ENCODE measurements at regions not wholly inside any gene's neighbourhood (a gene's known extent, or its start where the extent isn't known, plus 50 kb on each side); places are given as distances from the start of the nearest gene placed in this dataset.

DNA sequence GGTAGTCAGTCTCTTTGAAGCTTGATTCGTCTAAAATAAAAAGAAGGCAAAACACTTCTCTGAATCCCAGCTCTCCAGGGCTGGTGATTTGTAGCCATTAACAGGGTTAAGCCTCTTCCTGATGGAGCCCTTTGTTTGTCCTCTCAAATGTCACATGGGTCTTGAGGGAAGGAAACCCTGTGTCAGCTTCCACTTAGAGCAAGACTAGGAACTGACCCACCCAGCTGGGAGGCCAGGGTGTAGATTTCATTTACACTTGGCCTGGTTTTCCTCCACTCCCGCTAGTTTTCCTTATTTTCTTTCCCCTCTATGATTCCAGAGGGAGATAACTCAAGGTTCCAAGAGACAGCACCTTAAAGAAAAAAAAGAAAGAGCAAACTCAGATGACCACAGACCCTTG, 230.5 kb upstream of the EGLN3 start:
- ATAC-seq (no peak), DNase-seq (ENCODE audit: low spot score) (no peak)
- Mint-ChIP-seq H3K27ac (no peak overlapping the region), H3K9me3 (no peaks in the 10 kb centered on the region), H3K4me3 (no peak overlapping the region), H3K27me3 (ENCODE audit: low read depth) (no peaks in the 10 kb centered on the region), H3K4me1 (peaks cover 13% of the 10 kb centered on the region), H3K36me3 (no peaks in the 10 kb centered on the region)
- POLR2A ChIA-PET = no interaction called here
- CTCF ChIA-PET = interaction anchor here (0.7 to 1.9 kb wide), 4 partner anchors 83 to 1621 kb away, joined by 3 to 6 read pairs (median 6); no protein-coding TSS in a partner anchor
- TF ChIP-seq, protein P1, sequence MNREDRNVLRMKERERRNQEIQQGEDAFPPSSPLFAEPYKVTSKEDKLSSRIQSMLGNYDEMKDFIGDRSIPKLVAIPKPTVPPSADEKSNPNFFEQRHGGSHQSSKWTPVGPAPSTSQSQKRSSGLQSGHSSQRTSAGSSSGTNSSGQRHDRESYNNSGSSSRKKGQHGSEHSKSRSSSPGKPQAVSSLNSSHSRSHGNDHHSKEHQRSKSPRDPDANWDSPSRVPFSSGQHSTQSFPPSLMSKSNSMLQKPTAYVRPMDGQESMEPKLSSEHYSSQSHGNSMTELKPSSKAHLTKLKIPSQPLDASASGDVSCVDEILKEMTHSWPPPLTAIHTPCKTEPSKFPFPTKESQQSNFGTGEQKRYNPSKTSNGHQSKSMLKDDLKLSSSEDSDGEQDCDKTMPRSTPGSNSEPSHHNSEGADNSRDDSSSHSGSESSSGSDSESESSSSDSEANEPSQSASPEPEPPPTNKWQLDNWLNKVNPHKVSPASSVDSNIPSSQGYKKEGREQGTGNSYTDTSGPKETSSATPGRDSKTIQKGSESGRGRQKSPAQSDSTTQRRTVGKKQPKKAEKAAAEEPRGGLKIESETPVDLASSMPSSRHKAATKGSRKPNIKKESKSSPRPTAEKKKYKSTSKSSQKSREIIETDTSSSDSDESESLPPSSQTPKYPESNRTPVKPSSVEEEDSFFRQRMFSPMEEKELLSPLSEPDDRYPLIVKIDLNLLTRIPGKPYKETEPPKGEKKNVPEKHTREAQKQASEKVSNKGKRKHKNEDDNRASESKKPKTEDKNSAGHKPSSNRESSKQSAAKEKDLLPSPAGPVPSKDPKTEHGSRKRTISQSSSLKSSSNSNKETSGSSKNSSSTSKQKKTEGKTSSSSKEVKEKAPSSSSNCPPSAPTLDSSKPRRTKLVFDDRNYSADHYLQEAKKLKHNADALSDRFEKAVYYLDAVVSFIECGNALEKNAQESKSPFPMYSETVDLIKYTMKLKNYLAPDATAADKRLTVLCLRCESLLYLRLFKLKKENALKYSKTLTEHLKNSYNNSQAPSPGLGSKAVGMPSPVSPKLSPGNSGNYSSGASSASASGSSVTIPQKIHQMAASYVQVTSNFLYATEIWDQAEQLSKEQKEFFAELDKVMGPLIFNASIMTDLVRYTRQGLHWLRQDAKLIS (CRISPR knock-in tag; IDR thresholded peaks at IDR 0.05; ENCODE audit: borderline replicate concordance) = no peak

DNA sequence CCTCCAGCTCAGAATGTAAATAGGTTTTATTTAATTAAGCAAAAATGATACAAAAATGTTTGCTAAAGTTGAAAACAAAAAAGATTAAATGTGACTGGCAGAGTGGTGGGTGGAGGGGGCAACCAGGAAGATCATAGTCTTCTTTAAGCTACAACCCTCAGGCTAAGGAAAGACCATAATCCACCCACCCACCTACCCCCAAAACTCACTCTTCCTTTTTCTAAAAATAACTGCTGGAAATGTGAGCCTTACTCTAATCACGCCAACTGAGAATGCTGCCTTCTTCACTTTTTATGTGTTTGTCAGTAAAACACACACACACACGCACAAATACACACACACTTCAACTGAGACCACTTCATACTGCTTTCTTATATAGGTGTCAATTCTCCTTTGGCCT, 230.0 kb upstream of the EGLN3 start:
- H3K27me3 Mint-ChIP-seq (ENCODE audit: low read depth) = no peaks in the 10 kb centered on the region
- CTCF ChIA-PET = interaction anchor here (1.2 to 1.9 kb wide), 3 partner anchors 82 to 1621 kb away, joined by 5 to 6 read pairs (median 6); no protein-coding TSS in a partner anchor
- POLR2A ChIA-PET = no interaction called here
- H3K4me1 Mint-ChIP-seq = peaks cover 13% of the 10 kb centered on the region
- no peaks in the 10 kb centered on the region for H3K36me3 Mint-ChIP-seq
- ATAC-seq (no peak), DNase-seq (ENCODE audit: low spot score) (no peak)
- H3K27ac Mint-ChIP-seq = no peak overlapping the region
- no peaks in the 10 kb centered on the region for H3K9me3 Mint-ChIP-seq
- no peak overlapping the region for H3K4me3 Mint-ChIP-seq
- no peak for TF ChIP-seq ZNF121 (CRISPR knock-in tag; IDR thresholded peaks at IDR 0.05)
- no peak for TF ChIP-seq E2F5 (CRISPR knock-in tag; IDR thresholded peaks at IDR 0.05)
- no peak for TF ChIP-seq NFATC4 (CRISPR knock-in tag; IDR thresholded peaks at IDR 0.05)
- no peak for TF ChIP-seq ZBTB21 (CRISPR knock-in tag; IDR thresholded peaks at IDR 0.05; ENCODE audit: borderline replicate concordance)
- TF ChIP-seq ESRRA (CRISPR knock-in tag; IDR thresholded peaks at IDR 0.05; ENCODE audit: borderline replicate concordance) = no peak
- no peak for TF ChIP-seq ATF1 (CRISPR knock-in tag; IDR thresholded peaks at IDR 0.05)
- no peak for TF ChIP-seq TEAD4 (CRISPR knock-in tag; IDR thresholded peaks at IDR 0.05)
- TF ChIP-seq NFYB (CRISPR knock-in tag; conservative IDR thresholded peaks at IDR 0.05; ENCODE audit: low read depth) = no peak
- TF ChIP-seq, protein P2, sequence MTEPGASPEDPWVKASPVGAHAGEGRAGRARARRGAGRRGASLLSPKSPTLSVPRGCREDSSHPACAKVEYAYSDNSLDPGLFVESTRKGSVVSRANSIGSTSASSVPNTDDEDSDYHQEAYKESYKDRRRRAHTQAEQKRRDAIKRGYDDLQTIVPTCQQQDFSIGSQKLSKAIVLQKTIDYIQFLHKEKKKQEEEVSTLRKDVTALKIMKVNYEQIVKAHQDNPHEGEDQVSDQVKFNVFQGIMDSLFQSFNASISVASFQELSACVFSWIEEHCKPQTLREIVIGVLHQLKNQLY (CRISPR knock-in tag; IDR thresholded peaks at IDR 0.05) = no peak
- no peak for TF ChIP-seq NR1H2 (CRISPR knock-in tag; IDR thresholded peaks at IDR 0.05)
- TF ChIP-seq GTF2I (CRISPR knock-in tag; conservative IDR thresholded peaks at IDR 0.05) = no peak
- TF ChIP-seq, protein P3, sequence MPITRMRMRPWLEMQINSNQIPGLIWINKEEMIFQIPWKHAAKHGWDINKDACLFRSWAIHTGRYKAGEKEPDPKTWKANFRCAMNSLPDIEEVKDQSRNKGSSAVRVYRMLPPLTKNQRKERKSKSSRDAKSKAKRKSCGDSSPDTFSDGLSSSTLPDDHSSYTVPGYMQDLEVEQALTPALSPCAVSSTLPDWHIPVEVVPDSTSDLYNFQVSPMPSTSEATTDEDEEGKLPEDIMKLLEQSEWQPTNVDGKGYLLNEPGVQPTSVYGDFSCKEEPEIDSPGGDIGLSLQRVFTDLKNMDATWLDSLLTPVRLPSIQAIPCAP (CRISPR knock-in tag; IDR thresholded peaks at IDR 0.05) = no peak

DNA sequence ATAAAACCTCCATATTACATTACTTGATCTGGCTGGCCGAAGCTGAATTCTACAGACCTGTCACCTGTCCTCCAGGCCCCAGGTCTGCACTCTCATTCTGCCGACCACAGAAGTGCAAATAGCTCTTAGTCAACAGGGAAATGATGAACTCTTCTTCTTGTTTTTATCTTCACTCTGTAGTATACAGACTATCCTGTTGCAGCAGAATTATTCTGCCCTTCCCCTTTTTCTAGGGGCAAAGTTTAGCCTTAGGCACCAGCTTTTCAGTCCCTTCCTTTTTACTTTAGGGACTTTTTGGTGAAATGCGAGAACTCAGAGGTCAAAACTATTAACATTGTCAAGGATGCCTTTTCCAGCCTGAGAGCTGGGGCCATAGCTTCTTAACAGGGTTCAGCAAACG, 229.6 kb upstream of the EGLN3 start:
- Mint-ChIP-seq H3K4me3 (no peak overlapping the region), H3K27ac (no peak overlapping the region), H3K36me3 (no peaks in the 10 kb centered on the region), H3K4me1 (peaks cover 13% of the 10 kb centered on the region), H3K27me3 (ENCODE audit: low read depth) (no peaks in the 10 kb centered on the region), H3K9me3 (no peaks in the 10 kb centered on the region)
- ATAC-seq (no peak), DNase-seq (ENCODE audit: low spot score) (no peak)
- ChIA-PET POLR2A (no interaction called here), CTCF (interaction anchor here (1.2 to 1.9 kb wide), 3 partner anchors 82 to 1620 kb away, joined by 5 to 6 read pairs (median 6); no protein-coding TSS in a partner anchor)
- TF ChIP-seq TEAD1 (CRISPR knock-in tag; IDR thresholded peaks at IDR 0.05) = no peak
- TF ChIP-seq, protein P4, sequence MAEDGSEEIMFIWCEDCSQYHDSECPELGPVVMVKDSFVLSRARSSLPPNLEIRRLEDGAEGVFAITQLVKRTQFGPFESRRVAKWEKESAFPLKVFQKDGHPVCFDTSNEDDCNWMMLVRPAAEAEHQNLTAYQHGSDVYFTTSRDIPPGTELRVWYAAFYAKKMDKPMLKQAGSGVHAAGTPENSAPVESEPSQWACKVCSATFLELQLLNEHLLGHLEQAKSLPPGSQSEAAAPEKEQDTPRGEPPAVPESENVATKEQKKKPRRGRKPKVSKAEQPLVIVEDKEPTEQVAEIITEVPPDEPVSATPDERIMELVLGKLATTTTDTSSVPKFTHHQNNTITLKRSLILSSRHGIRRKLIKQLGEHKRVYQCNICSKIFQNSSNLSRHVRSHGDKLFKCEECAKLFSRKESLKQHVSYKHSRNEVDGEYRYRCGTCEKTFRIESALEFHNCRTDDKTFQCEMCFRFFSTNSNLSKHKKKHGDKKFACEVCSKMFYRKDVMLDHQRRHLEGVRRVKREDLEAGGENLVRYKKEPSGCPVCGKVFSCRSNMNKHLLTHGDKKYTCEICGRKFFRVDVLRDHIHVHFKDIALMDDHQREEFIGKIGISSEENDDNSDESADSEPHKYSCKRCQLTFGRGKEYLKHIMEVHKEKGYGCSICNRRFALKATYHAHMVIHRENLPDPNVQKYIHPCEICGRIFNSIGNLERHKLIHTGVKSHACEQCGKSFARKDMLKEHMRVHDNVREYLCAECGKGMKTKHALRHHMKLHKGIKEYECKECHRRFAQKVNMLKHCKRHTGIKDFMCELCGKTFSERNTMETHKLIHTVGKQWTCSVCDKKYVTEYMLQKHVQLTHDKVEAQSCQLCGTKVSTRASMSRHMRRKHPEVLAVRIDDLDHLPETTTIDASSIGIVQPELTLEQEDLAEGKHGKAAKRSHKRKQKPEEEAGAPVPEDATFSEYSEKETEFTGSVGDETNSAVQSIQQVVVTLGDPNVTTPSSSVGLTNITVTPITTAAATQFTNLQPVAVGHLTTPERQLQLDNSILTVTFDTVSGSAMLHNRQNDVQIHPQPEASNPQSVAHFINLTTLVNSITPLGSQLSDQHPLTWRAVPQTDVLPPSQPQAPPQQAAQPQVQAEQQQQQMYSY (CRISPR knock-in tag; IDR thresholded peaks at IDR 0.05) = no peak
- no peak for TF ChIP-seq IRF2 (CRISPR knock-in tag; IDR thresholded peaks at IDR 0.05; ENCODE audit: borderline replicate concordance, low read depth)
- TF ChIP-seq, protein P5, sequence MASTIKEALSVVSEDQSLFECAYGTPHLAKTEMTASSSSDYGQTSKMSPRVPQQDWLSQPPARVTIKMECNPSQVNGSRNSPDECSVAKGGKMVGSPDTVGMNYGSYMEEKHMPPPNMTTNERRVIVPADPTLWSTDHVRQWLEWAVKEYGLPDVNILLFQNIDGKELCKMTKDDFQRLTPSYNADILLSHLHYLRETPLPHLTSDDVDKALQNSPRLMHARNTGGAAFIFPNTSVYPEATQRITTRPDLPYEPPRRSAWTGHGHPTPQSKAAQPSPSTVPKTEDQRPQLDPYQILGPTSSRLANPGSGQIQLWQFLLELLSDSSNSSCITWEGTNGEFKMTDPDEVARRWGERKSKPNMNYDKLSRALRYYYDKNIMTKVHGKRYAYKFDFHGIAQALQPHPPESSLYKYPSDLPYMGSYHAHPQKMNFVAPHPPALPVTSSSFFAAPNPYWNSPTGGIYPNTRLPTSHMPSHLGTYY (CRISPR knock-in tag; IDR thresholded peaks at IDR 0.05) = no peak
- no peak for TF ChIP-seq OVOL2 (CRISPR knock-in tag; IDR thresholded peaks at IDR 0.05; ENCODE audit: borderline replicate concordance)
- TF ChIP-seq, protein P6, sequence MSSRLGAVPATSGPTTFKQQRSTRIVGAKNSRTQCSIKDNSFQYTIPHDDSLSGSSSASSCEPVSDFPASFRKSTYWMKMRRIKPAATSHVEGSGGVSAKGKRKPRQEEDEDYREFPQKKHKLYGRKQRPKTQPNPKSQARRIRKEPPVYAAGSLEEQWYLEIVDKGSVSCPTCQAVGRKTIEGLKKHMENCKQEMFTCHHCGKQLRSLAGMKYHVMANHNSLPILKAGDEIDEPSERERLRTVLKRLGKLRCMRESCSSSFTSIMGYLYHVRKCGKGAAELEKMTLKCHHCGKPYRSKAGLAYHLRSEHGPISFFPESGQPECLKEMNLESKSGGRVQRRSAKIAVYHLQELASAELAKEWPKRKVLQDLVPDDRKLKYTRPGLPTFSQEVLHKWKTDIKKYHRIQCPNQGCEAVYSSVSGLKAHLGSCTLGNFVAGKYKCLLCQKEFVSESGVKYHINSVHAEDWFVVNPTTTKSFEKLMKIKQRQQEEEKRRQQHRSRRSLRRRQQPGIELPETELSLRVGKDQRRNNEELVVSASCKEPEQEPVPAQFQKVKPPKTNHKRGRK (CRISPR knock-in tag; IDR thresholded peaks at IDR 0.05; ENCODE audit: borderline replicate concordance) = no peak
- TF ChIP-seq ZNF263 (CRISPR knock-in tag; IDR thresholded peaks at IDR 0.05; ENCODE audit: low read depth) = no peak
- no peak for TF ChIP-seq RORB (CRISPR knock-in tag; IDR thresholded peaks at IDR 0.05)
